WTC11 (cell line): ENCODE measurements at regions not wholly inside any gene's neighbourhood (a gene's known extent, or its start where the extent isn't known, plus 50 kb on each side); places are given as distances from the start of the nearest gene placed in this dataset.

Experiments
- ATAC-seq: fragments of 200-7000 bp; cut with Tn5 transposase; 2 replicates; pipeline ENCODE4 v1.10.0; 2021; ENCODE audit warnings: mild to moderate bottlenecking, moderate library complexity
- CTCF ChIA-PET: fragments of 300-600 bp; sonication (Branson Sonifier 250); formaldehyde crosslinking; loops from one replicate; lab custom pipeline; 2021; ENCODE audit warnings: antibody characterized with exemption; lab: Charles Lee
- POLR2A ChIA-PET: fragments of 350-600 bp; sonication (Branson Sonifier 250); formaldehyde crosslinking; loops from one replicate; lab custom pipeline; 2021; ENCODE audit warnings: antibody characterized with exemption; lab: Charles Lee
- DNase-seq: peaks from one replicate; pipeline ENCODE4 v3.0.0; 2021; ENCODE audit warnings: low spot score
- H3K27ac Mint-ChIP-seq: 2 replicates; pipeline ENCODE4 v1.8.0; 2021; ENCODE audit warnings: mixed read lengths
- H3K27me3 Mint-ChIP-seq: 2 replicates; pipeline ENCODE4 v1.8.0; 2021; ENCODE audit warnings: low read depth, mild to moderate bottlenecking, moderate library complexity, mixed read lengths
- H3K36me3 Mint-ChIP-seq: 2 replicates; pipeline ENCODE4 v1.8.0; 2021; ENCODE audit warnings: mixed read lengths
- H3K4me1 Mint-ChIP-seq: 2 replicates; pipeline ENCODE4 v1.8.0; 2022; ENCODE audit warnings: mixed read lengths
- H3K4me3 Mint-ChIP-seq: 2 replicates; pipeline ENCODE4 v1.8.0; 2021; ENCODE audit warnings: mild to moderate bottlenecking, moderate library complexity, mixed read lengths
- H3K9me3 Mint-ChIP-seq: 2 replicates; pipeline ENCODE4 v1.8.0; 2021; ENCODE audit warnings: mixed read lengths
- ATF6 ChIP-seq: sonication (generic); formaldehyde crosslinking; IDR thresholded peaks from 2 replicates; pipeline ENCODE4 v1.8.1; 2023; ENCODE audit warnings: mild to moderate bottlenecking, missing genetic modification reagents
- CDX4 ChIP-seq: fragments of 250-450 bp; sonication (Bioruptor Pico); IDR thresholded peaks from 2 replicates; pipeline ENCODE4 v1.9.0; 2021; ENCODE audit warnings: moderate library complexity, mild to moderate bottlenecking, inconsistent platforms, borderline replicate concordance
- FOXK1 ChIP-seq: sonication (generic); formaldehyde crosslinking; IDR thresholded peaks from 2 replicates; pipeline ENCODE4 v1.8.0; 2022; ENCODE audit warnings: mild to moderate bottlenecking, moderate library complexity, missing genetic modification reagents
- GABPB1 ChIP-seq: sonication (generic); formaldehyde crosslinking; IDR thresholded peaks from 2 replicates; pipeline ENCODE4 v1.8.1; 2023; ENCODE audit warnings: mild to moderate bottlenecking, missing genetic modification reagents
- IRF1 ChIP-seq: sonication (generic); formaldehyde crosslinking; IDR thresholded peaks from 2 replicates; pipeline ENCODE4 v1.8.0; 2023; ENCODE audit warnings: missing genetic modification reagents
- TP53 ChIP-seq: sonication (generic); formaldehyde crosslinking; IDR thresholded peaks from 2 replicates; pipeline ENCODE4 v1.8.1; 2023; ENCODE audit warnings: mild to moderate bottlenecking, missing genetic modification reagents
- ZNF396 ChIP-seq: fragments of 250-450 bp; sonication (Bioruptor Pico); IDR thresholded peaks from 2 replicates; pipeline ENCODE4 v1.8.0; 2021; ENCODE audit warnings: mild to moderate bottlenecking, moderate library complexity, borderline replicate concordance
- ZNF425 ChIP-seq: fragments of 250-450 bp; sonication (Bioruptor Pico); conservative IDR thresholded peaks from 2 replicates; pipeline ENCODE4 v1.9.0; 2021; ENCODE audit warnings: mild to moderate bottlenecking
- TF ChIP-seq, protein P1 (sequence below): sonication (generic); formaldehyde crosslinking; conservative IDR thresholded peaks from 2 replicates; pipeline ENCODE4 v1.8.1; 2022; ENCODE audit warnings: mild to moderate bottlenecking, missing genetic modification reagents
- TF ChIP-seq, protein P2 (sequence below): sonication (generic); formaldehyde crosslinking; IDR thresholded peaks from 2 replicates; pipeline ENCODE4 v1.8.0; 2022; ENCODE audit warnings: missing genetic modification reagents
- TF ChIP-seq, protein P3 (sequence below): sonication (generic); formaldehyde crosslinking; IDR thresholded peaks from 2 replicates; pipeline ENCODE4 v1.8.0; 2022; ENCODE audit warnings: mild to moderate bottlenecking, missing genetic modification reagents

GRCh38 chr10:42883993-42884983, 101.7 kb downstream of the BMS1 start:
- Mint-ChIP-seq H3K27ac (no peak overlapping the region), H3K4me1 (peaks cover 14% of the 10 kb centered on the region), H3K9me3 (peaks cover 21% of the 10 kb centered on the region), H3K36me3 (peaks cover 18% of the 10 kb centered on the region), H3K4me3 (no peak overlapping the region), H3K27me3 (peaks cover 5% of the 10 kb centered on the region)
- ChIA-PET POLR2A (no interaction called here), CTCF (no interaction called here)
- TF ChIP-seq, protein P1, sequence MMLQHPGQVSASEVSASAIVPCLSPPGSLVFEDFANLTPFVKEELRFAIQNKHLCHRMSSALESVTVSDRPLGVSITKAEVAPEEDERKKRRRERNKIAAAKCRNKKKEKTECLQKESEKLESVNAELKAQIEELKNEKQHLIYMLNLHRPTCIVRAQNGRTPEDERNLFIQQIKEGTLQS (CRISPR knock-in tag): no peak
- TF ChIP-seq, protein P2, sequence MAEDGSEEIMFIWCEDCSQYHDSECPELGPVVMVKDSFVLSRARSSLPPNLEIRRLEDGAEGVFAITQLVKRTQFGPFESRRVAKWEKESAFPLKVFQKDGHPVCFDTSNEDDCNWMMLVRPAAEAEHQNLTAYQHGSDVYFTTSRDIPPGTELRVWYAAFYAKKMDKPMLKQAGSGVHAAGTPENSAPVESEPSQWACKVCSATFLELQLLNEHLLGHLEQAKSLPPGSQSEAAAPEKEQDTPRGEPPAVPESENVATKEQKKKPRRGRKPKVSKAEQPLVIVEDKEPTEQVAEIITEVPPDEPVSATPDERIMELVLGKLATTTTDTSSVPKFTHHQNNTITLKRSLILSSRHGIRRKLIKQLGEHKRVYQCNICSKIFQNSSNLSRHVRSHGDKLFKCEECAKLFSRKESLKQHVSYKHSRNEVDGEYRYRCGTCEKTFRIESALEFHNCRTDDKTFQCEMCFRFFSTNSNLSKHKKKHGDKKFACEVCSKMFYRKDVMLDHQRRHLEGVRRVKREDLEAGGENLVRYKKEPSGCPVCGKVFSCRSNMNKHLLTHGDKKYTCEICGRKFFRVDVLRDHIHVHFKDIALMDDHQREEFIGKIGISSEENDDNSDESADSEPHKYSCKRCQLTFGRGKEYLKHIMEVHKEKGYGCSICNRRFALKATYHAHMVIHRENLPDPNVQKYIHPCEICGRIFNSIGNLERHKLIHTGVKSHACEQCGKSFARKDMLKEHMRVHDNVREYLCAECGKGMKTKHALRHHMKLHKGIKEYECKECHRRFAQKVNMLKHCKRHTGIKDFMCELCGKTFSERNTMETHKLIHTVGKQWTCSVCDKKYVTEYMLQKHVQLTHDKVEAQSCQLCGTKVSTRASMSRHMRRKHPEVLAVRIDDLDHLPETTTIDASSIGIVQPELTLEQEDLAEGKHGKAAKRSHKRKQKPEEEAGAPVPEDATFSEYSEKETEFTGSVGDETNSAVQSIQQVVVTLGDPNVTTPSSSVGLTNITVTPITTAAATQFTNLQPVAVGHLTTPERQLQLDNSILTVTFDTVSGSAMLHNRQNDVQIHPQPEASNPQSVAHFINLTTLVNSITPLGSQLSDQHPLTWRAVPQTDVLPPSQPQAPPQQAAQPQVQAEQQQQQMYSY (CRISPR knock-in tag): no peak
- TF ChIP-seq ZNF396 (CRISPR knock-in tag) (no peak), FOXK1 (no peak), ATF6 (CRISPR knock-in tag) (no peak), GABPB1 (CRISPR knock-in tag) (no peak), IRF1 (no peak), TP53 (no peak), ZNF425 (CRISPR knock-in tag) (no peak), CDX4 (CRISPR knock-in tag) (no peak)
- TF ChIP-seq, protein P3, sequence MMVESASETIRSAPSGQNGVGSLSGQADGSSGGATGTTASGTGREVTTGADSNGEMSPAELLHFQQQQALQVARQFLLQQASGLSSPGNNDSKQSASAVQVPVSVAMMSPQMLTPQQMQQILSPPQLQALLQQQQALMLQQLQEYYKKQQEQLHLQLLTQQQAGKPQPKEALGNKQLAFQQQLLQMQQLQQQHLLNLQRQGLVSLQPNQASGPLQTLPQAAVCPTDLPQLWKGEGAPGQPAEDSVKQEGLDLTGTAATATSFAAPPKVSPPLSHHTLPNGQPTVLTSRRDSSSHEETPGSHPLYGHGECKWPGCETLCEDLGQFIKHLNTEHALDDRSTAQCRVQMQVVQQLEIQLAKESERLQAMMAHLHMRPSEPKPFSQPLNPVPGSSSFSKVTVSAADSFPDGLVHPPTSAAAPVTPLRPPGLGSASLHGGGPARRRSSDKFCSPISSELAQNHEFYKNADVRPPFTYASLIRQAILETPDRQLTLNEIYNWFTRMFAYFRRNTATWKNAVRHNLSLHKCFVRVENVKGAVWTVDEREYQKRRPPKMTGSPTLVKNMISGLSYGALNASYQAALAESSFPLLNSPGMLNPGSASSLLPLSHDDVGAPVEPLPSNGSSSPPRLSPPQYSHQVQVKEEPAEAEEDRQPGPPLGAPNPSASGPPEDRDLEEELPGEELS (CRISPR knock-in tag): no peak
- no peak for ATAC-seq
- no peak for DNase-seq
